Common myeloid progenitor, CD34-positive (primary cell): ENCODE measurements at regions not wholly inside any gene's neighbourhood (a gene's known extent, or its start where the extent isn't known, plus 50 kb on each side); places are given as distances from the start of the nearest gene placed in this dataset.
"Not testable (repeated sequence)": the region's sequence is repeated elsewhere in the genome, so short reads cannot be mapped to it uniquely, and the experiment has no call there.

ENCODE experiments used
- CTCF ChIA-PET: fragments of 350-600 bp; sonication (Branson Sonifier 250); formaldehyde crosslinking; loops from one replicate; lab custom pipeline; 2021; ENCODE audit warnings: antibody characterized with exemption; lab: Charles Lee
- POLR2A ChIA-PET: fragments of 350-600 bp; sonication (Branson Sonifier 250); formaldehyde crosslinking; loops from one replicate; lab custom pipeline; 2021; ENCODE audit warnings: antibody characterized with exemption; lab: Charles Lee
- DNase-seq, 3 donors: peaks; one replicate each; pipeline versions ENCODE4 v3.0.0 to v3.0.0-alpha.2; 2013
- H3K27ac ChIP-seq, 2 experiments: 1 replicate in 1 of 2; 2 replicates in 1 of 2; pipeline ENCODE4 v1.7.0; 2013; ENCODE audit warnings: inconsistent platforms in 2 of 2, low read length in 2 of 2, mild to moderate bottlenecking in 2 of 2, low read depth in 1 of 2, moderate library complexity in 1 of 2; ENCODE audit not compliant: severe bottlenecking in 2 of 2, insufficient read depth in 1 of 2, poor library complexity in 1 of 2
- H3K27me3 ChIP-seq, 5 experiments: replicated peaks in 2 of 5; 1 replicate in 3 of 5; 2 replicates in 2 of 5; pipeline versions ENCODE4 v1.6.1 to v1.7.0; 2013; ENCODE audit warnings: low read length in 4 of 5, mild to moderate bottlenecking in 2 of 5, moderate library complexity in 2 of 5, inconsistent platforms in 1 of 5; ENCODE audit not compliant: insufficient read depth in 5 of 5, control insufficient read depth in 4 of 5
- H3K36me3 ChIP-seq, 4 experiments: 1 replicate in 2 of 4; 2 replicates in 2 of 4; pipeline versions ENCODE4 v1.6.1 to v1.7.0; 2013; ENCODE audit warnings: low read length in 3 of 4, control low read depth in 1 of 4, mild to moderate bottlenecking in 1 of 4; ENCODE audit not compliant: control insufficient read depth in 4 of 4, insufficient read depth in 4 of 4
- H3K4me1 ChIP-seq, 4 experiments: 1 replicate in 3 of 4; 2 replicates in 1 of 4; pipeline versions ENCODE4 v1.6.1 to v1.7.1; 2013; ENCODE audit warnings: low read length in 3 of 4, mild to moderate bottlenecking in 3 of 4, control low read depth in 1 of 4, inconsistent platforms in 1 of 4, moderate library complexity in 1 of 4; ENCODE audit not compliant: control insufficient read depth in 4 of 4, insufficient read depth in 4 of 4; ENCODE audit errors: control extremely low read depth in 1 of 4
- H3K4me3 ChIP-seq, 7 experiments: 1 replicate in 4 of 7; 2 replicates in 3 of 7; pipeline versions ENCODE4 v1.5.1 to v1.7.0; 2013; ENCODE audit warnings: mild to moderate bottlenecking in 7 of 7, low read length in 6 of 7, moderate library complexity in 6 of 7, inconsistent platforms in 2 of 7, low read depth in 2 of 7, control low read depth in 1 of 7; ENCODE audit not compliant: insufficient read depth in 4 of 7, control insufficient read depth in 1 of 7; ENCODE audit errors: extremely low read depth in 1 of 7
- H3K9me3 ChIP-seq, 5 experiments: 1 replicate in 4 of 5; 2 replicates in 1 of 5; pipeline versions ENCODE4 v1.6.1 to v1.7.1; 2013; ENCODE audit warnings: low read length in 4 of 5, mild to moderate bottlenecking in 2 of 5, inconsistent platforms in 1 of 5, low read depth in 1 of 5, moderate library complexity in 1 of 5; ENCODE audit not compliant: control insufficient read depth in 4 of 5, insufficient read depth in 2 of 5; ENCODE audit errors: control extremely low read depth in 1 of 5
- WGBS: methylation state at CpG from one replicate; pipeline ENCODE4 v1.1.5; 2013; ENCODE audit not compliant: insufficient coverage; 5-methylcytosine and 5-hydroxymethylcytosine counted together

DNA sequence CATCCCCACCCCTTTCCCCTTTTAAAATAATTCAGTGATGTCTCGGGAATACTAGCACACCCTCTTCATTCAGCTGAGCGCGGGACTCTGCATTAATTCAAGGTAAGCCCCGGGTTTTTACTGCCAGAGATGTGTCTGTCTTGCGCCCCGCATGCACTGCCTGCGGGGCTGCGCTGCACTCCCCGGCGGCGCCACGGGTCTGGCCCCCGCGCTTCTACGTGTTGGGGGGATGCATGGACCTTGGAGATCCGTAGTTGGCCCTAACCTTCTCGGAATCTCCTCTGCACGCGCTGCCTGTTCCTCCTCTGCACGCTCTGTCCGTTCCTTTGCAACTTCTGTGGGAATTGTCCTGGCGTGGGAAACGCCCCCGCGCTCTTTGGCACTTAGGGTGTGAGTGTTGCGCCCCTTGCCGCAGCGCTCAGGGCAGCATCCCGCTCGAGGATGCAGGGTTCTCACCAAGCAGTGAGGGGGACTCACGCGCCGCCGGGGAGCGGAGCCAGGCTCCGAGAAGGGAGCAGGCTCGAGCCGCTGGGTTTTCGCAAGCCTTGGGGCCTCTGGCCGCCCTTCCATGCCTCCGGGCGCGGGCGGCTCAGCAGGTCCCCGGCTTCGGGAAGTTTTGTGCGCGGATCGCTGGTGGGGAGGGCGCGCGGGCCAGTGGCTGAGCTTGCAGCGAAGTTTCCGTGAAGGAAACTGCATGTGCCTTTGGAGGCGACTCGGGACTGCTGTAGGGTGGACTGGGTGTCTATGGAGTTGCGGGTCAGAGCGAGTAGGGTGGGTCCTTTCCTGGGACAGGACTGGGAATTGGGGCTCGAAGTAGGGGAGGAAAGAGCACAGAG is 165.1 kb upstream of the CACNA1E start:
- H3K4me1 ChIP-seq: peaks cover 0 to 15% (median 5%) of the 10 kb centered on the region in 4 experiments
- peak in 1 of 3 donors; percentile 8 for DNase-seq
- ChIA-PET CTCF (no interaction called here), POLR2A (no interaction called here)
- H3K36me3 ChIP-seq: no peaks in the 10 kb centered on the region
- WGBS: under 1% methylated on average over 52 of the region's 59 CpGs
- H3K27ac ChIP-seq: no peak overlapping the region
- H3K27me3 ChIP-seq: peaks cover 28 to 91% (median 39%) of the 10 kb centered on the region in 5 experiments
- H3K9me3 ChIP-seq: no peaks in the 10 kb centered on the region
- H3K4me3 ChIP-seq: peak overlapping the region in 2 of 7 experiments; percentile 23 to 38

GRCh38 chr1:181318858-181319235 is 164.5 kb upstream of the CACNA1E start:
- H3K27me3 ChIP-seq: peaks cover 28 to 87% (median 36%) of the 10 kb centered on the region in 5 experiments
- no peak overlapping the region for H3K4me3 ChIP-seq
- H3K27ac ChIP-seq: no peak overlapping the region
- 2% methylated on average over 12 of the region's 12 CpGs for WGBS
- H3K36me3 ChIP-seq: no peaks in the 10 kb centered on the region
- DNase-seq: peak in 1 of 3 donors; percentile 15
- ChIA-PET POLR2A (no interaction called here), CTCF (no interaction called here)
- H3K9me3 ChIP-seq: no peaks in the 10 kb centered on the region
- peaks cover 0 to 15% (median 5%) of the 10 kb centered on the region in 4 experiments for H3K4me1 ChIP-seq

DNA sequence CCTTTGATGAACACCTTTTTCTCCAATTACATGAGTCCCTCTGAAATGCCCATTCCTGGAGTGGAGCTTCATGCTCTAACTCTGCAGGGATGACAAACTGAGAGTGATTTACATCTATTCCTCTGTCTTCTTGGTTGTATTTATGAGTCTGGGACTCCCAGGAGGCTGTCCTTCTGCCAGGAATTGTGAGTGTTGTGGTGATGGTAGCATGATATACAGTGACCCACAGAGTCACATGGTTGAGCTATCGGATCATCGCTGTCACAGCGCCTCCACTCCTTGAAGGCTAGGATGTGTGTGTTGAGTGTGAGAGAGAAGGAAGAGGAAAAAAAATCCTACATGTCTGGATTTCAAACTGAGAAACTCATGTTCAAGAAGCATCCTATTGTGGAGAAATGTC is 163.4 kb upstream of the CACNA1E start:
- CTCF ChIA-PET: interaction anchor here (1.2 kb wide), 1 partner anchor 105 kb away, joined by 3 read pairs; no protein-coding TSS in a partner anchor
- peaks cover 22 to 83% (median 33%) of the 10 kb centered on the region in 5 experiments for H3K27me3 ChIP-seq

DNA sequence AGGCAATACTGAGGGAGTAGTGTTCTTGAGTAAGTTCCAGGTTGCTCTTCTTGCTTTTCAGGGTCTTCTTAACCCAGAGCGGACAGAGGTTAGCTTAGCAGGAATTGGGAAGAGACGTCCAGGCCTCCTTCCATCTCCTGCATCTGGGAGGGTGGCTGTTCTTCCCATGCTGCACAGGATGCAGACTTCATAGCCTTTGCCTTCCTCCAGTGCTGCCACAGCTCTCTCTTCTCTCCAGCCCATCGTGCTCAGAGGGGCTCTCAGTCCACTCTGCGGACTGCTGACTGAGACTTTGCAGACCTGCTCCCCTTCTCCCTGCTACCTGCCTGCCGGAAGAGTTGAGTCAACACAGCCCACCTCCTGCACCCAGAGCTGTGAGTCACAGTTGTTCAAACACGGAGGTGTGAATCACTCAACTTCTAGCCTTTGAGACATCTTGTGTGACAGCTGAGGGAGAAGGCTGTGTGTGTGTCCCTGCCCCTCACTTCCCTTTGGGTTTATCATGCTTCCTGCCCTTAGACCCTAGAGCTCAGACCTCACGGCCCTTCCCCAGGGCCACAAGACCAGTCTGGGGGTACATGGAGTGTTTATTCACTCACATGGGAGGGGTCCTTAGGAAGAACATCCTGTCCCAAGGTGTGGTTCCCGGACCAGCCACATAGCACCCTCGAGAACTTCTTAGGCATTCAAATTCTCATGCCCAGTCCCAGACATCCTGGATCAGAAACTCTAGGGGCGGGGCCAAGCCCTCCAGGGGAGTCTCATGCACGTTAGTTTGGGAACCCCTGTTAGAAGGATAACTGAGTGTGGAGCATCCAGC is 158.3 kb upstream of the CACNA1E start:
- CTCF ChIA-PET: no interaction called here
- 48% methylated on average over 6 of the region's 11 CpGs for WGBS
- Histone ChIP-seq H3K9me3 (no peaks in the 10 kb centered on the region), H3K4me3 (no peak overlapping the region), H3K36me3 (no peaks in the 10 kb centered on the region), H3K27ac (no peak overlapping the region), H3K27me3 (peaks cover 0 to 41% (median 5%) of the 10 kb centered on the region in 5 experiments), H3K4me1 (no peaks in the 10 kb centered on the region)
- DNase-seq: no peak
- POLR2A ChIA-PET: no interaction called here

More for the DNA sequence above, 163.4 kb upstream of the CACNA1E start:
- DNase-seq: no peak
- H3K27ac ChIP-seq: no peak overlapping the region
- no peaks in the 10 kb centered on the region for H3K36me3 ChIP-seq
- POLR2A ChIA-PET: no interaction called here
- no peaks in the 10 kb centered on the region for H3K9me3 ChIP-seq
- no CpG with 5 or more reads among the region's 3 CpGs for WGBS
- H3K4me1 ChIP-seq: peaks cover 0 to 15% (median 5%) of the 10 kb centered on the region in 4 experiments
- H3K4me3 ChIP-seq: no peak overlapping the region

- DNase-seq, POLR2A ChIA-PET, H3K9me3 ChIP-seq, H3K27ac ChIP-seq, CTCF ChIA-PET, H3K4me1 ChIP-seq, H3K4me3 ChIP-seq, H3K36me3 ChIP-seq: not testable (repeated sequence)
- WGBS: 76% methylated on average over 13 of the region's 18 CpGs
- H3K27me3 ChIP-seq: peaks cover 0 to 34% (median 4%) of the 10 kb centered on the region in 5 experiments
Measured at GRCh38 chr1:181325765-181326164, 157.6 kb upstream of the CACNA1E start.

DNA sequence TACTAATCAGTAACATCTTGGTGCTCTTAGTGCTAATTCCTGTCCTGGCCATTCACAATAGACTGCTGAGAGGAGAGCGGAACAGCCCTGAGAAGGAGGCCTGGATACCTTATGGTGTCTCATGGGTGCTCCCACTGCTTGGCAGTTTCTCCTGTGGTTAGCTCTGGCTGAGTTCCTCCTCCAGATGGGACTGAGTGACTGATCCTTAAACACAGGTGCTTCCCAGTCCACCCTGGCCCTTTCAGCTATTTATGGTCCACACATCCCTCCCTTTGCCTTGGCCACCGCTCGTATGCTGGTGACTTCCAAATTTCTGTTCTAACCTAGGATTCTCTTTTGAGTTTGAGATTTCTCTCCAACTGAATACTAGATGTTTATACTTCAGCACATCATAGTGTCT is 157.0 kb upstream of the CACNA1E start:
- H3K27me3 ChIP-seq: peaks cover 0 to 30% (median 3%) of the 10 kb centered on the region in 5 experiments
- CTCF ChIA-PET: no interaction called here
- DNase-seq: no peak
- no peaks in the 10 kb centered on the region for H3K4me1 ChIP-seq
- no peaks in the 10 kb centered on the region for H3K36me3 ChIP-seq
- H3K4me3 ChIP-seq: no peak overlapping the region
- H3K9me3 ChIP-seq: no peaks in the 10 kb centered on the region
- POLR2A ChIA-PET: no interaction called here
- WGBS: 100% methylated on average over 3 of the region's 3 CpGs
- H3K27ac ChIP-seq: no peak overlapping the region

GRCh38 chr1:181327796-181328195 is 155.5 kb upstream of the CACNA1E start:
- no peaks in the 10 kb centered on the region for H3K9me3 ChIP-seq
- ChIA-PET POLR2A (no interaction called here), CTCF (no interaction called here)
- no peaks in the 10 kb centered on the region for H3K4me1 ChIP-seq
- 93% methylated on average over 4 of the region's 4 CpGs for WGBS
- peaks cover 0 to 17% (median 3%) of the 10 kb centered on the region in 5 experiments for H3K27me3 ChIP-seq
- DNase-seq: no peak
- H3K36me3 ChIP-seq: no peaks in the 10 kb centered on the region
- H3K4me3 ChIP-seq: no peak overlapping the region
- no peak overlapping the region for H3K27ac ChIP-seq
